B cell (primary cell): ENCODE measurements at regions not wholly inside any gene's neighbourhood (a gene's known extent, or its start where the extent isn't known, plus 50 kb on each side); places are given as distances from the start of the nearest gene placed in this dataset.
"Not testable (repeated sequence)": the region's sequence is repeated elsewhere in the genome, so short reads cannot be mapped to it uniquely, and the experiment has no call there.

Source experiments
- EZH2 ChIP-seq: IDR thresholded peaks from 2 replicates; pipeline ENCODE4 v1.6.1; 2012; ENCODE audit warnings: borderline replicate concordance, low read depth, mild to moderate bottlenecking, moderate library complexity, low read length; ENCODE audit not compliant: insufficient read depth, poor library complexity, severe bottlenecking
- TF ChIP-seq, protein P1 (sequence below): fragments of 200-600 bp; IDR thresholded peaks from one replicate; pipeline ENCODE4 v1.8.0; 2022; ENCODE audit warnings: antibody characterized with exemption, mild to moderate bottlenecking

DNA sequence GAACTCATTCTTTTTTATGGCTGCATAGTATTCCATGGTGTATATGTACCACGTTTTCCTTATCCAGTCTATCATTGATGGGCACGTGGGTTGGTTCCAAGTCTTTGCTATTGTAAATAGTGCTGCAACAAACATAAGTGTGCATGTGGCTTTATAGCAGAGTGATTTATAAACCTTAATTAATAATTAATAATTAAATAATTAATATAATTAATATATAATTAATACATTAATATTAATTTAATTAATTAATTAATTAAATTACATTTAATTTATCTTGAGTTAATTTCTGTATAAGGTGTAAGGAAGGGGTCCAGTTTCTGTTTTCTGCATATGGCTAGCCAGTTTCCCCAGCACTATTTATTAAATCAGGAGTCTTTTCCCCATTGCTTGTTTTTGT lies 142.1 kb upstream of the TFAP2D start:
- TF ChIP-seq, protein P1, sequence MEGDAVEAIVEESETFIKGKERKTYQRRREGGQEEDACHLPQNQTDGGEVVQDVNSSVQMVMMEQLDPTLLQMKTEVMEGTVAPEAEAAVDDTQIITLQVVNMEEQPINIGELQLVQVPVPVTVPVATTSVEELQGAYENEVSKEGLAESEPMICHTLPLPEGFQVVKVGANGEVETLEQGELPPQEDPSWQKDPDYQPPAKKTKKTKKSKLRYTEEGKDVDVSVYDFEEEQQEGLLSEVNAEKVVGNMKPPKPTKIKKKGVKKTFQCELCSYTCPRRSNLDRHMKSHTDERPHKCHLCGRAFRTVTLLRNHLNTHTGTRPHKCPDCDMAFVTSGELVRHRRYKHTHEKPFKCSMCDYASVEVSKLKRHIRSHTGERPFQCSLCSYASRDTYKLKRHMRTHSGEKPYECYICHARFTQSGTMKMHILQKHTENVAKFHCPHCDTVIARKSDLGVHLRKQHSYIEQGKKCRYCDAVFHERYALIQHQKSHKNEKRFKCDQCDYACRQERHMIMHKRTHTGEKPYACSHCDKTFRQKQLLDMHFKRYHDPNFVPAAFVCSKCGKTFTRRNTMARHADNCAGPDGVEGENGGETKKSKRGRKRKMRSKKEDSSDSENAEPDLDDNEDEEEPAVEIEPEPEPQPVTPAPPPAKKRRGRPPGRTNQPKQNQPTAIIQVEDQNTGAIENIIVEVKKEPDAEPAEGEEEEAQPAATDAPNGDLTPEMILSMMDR: not testable (repeated sequence)
- not testable (repeated sequence) for TF ChIP-seq EZH2
